ENCODE measurements at regions not wholly inside any gene's neighbourhood (a gene's known extent, or its start where the extent isn't known, plus 50 kb on each side); places are given as distances from the start of the nearest gene placed in this dataset.

DNA sequence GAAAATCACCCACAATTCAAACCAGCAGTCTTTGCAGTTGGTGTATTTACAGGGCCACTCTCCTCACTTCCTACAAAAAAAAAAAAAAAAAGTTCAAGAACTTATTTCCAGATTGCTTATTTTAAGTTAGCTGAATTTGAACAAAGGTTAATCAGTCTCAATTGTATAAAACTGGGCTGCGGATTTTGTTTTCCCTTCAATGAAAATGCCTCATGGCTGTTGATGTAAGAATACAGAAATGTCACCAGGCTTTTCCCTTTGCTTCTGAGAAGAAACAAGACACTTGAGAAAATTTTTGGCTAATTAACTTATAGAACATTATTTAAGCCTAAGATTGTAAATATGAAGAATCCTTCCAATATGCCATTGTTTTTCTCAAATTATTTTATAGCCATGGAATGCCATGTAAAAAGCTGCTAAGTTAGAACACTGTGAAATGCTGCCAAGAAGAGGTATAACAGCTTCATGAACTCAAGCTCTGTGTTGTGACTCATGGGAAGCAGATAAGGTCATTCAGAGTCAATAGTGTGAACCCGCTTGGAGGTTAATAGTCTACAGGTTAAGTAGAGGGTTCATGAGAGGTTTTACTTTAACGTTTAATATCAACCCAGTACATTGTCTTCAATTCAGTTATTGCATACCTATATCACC, 84.3 kb upstream of the ABI3BP start:
- no peak for DNase-seq

DNA sequence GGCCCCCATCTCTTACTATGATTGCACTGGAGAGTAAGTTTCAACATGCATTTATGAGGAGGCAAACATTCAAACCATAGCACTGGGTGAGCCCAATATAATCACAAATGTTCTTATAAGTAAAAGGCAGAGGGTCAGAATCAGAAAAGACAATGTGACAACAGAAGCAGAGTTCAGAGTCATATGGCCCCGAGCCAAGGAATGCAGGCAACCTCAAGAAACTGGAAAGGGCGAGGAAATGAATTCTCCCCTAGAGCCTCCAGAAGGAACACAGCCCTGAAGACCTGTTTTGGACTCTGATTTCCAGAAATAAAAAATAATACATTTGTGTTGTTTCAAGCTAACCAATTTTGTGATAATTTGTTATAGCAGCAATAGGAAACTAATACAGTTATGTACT, 81.3 kb upstream of the ABI3BP start:
- DNase-seq: no peak

DNA sequence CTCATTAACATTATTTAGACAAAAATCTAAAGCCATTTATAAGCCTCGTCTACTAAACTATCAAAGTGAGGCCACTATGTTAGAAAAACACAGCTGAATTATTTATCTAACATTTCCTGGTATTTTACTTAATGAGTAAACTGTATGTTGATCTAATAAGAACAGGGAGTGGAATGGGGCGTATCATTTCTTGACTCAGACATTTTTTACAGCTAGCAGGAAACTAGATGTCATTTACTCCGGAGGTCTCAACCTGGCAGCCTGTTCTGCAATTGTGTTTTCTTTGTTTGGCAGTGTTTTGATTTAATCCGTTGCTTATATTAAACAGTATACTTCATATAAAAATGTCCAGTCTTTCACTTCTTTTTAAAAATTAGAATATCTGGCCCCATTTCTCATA, 79.1 kb upstream of the ABI3BP start:
- DNase-seq: no peak

DNA sequence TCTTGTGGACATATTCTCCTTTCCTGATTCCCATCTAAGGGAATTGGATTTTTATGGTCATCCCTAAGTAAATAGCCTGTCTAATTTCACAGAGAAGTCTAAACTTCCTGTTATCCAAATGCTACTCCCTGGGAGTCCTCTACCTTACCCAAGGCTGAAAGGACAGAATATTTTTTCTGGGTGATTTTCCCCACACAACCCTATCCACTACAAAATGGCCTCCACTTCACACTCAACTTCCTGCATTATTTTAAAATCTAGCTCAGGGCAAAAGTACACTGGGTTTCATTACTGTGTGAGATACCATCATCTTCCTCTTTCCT, 77.5 kb upstream of the ABI3BP start:
- DNase-seq: no peak

DNA sequence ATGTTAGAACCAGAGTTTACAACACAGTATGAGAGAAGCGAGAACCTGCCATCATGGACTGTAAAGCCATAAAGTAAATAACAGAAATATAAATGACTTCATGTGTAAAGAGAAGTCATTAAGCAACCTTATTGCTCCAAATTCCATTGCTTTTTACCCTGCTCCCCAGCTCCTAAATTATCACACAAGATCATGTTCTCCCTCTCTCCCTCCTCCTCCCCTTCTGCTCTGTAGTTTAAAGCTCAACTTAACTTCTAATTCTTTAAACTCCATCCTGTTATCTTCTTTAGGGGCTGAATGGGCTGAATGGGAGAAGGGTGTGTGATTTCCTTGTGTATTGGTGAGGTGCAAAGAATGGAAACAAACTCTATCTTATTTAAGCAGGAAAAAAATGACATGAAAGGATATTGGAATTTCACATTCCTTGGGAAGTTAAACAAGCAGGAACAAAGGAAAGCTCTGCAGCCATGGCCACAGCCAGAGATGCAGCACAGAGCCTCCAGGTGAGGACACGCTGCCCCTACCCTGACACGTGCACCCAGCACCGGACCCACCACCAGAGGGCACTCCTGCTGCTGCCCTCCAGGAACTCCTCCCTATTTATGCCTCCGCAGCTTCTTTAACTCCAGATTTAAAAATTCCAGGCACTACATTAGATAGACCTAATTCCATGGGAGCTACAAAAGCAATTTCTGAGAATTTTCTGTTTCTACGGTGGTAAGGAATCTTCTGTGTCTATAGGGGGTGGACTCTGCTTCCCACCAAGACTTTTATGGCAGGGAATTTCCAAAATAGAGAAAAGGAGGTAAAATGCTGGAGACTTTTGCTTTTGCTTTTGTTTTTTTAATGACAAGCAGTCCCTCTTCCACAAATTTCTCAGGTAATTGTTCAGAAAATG, 76.9 kb upstream of the ABI3BP start:
- peak; percentile 6 for DNase-seq

DNA sequence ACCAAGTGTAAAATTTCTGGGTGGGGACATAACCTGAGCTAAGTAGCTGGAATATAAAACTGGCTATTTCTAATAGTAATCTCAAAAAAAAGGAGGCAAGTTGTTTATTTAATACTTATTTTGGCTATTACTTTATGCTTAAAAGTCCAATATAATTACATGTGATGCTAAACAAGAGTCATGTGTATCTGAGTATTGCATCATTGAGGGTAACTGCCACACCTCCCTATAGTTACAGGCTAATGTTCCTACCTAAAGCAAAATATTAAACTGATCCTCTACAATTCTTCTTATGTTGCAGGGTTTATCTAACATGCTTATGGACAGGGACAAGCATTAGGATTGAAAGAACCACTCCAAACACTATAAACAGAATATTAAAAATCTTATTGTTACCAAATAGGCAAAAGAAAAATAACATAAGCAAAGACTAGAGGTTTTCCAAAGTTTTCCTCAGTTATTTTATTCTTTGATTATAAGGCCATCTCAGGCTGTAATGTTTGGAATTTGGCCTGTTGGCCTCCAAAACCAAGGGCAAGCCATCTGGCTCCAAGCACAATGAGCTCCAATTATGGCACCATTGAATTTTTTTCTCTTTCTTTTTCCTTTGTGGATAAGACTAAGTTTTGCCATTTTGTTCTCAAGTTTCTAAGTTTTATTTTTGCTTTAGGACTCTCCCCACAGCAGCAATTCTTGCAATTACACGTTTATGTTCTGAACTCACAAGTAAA, 75.8 kb upstream of the ABI3BP start:
- no peak for DNase-seq

DNA sequence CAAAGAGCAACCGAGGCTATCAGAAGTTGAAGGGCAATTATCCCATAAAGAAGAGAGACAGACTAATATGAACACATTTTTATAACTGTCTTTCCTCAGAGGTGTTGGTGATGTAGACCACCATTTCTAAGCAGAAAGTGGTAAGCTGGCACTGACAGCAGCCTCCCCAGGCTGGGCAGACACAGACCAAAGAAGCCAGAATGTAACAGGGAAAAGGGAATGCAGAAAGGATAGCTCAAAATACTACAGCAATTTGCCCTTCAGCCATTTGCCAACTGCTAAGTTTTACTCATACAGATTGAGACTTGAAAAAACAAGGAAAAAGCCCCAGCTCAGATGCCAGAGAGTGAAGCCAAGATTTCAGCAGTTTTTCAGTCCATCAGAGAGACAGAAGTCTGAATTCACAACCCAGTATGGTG, 73.5 kb upstream of the ABI3BP start:
- no peak for DNase-seq

DNA sequence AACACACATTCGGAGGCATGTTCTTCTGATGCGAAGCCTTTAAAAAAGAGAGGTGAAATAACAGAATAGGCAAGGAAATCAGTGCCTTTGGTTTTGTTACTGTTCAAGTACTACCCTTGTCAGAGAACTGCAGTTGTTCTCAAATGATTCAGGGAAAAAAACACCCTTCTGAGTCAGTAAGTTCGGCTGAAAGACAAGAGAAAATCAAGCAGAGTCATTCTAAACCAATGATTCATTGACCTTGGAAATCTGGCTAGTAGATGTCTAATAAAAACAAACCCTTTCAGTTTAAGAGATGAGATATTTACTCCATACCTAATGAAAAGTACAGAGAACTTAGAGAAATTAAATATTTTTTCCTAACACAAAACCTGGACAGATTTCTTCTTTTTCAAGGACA, 72.7 kb upstream of the ABI3BP start:
- no peak for DNase-seq

DNA sequence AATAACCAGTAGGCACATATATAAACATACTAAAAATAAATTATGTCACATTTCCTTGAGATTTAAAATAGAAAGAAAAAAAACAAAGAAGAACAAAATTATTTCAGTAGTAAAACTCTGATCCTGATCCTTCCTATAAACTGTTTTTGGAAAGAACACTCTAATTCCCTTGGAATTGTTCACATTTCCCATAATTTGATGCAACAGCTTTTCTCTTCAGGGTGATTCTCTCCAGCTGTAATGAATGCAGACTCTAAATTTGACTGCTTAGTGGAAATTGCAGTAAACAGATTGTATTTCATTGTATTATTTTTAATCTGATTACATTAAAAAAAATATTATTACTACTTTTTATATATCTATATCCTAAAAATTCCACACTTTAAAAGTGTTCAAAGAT, 70.2 kb upstream of the ABI3BP start:
- DNase-seq: no peak

DNA sequence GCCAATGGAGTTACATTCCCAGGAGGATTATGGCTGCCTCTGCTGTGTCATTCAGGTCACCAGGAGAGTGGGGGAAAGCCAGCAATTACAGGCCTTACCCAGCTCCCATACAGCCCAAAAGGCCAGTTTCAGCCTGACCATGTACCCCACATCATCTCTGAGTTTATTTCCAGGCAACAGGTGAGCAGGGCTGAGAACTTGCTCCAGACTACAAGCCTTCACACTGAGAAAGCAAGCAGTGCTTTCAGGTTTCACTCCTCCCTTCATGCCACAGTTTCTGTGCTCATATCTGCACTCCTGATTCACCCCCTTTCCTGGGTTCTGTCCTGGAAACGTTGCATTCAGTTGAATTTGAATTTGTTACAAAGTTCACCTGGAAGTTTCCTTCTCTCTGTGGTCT, 68.1 kb upstream of the ABI3BP start:
- DNase-seq: no peak

DNA sequence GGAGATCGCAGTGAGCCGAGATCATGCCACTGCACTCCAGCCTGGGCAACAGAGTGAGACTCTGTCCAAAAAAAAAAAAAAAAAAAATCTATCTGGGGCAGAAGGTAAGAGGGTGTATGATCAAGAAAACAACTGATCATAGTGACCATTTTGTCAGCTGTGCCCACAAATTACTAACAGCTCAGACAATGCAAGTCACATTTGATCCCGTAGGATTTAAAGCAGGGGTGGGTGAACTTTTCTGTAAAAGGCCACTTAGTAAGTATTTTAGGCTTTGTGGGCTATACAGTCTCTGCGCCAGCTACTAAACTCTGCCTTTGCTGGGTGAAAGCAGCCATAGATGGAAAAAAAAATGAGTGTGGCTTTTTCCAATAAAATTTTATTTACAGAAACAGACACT, 57.6 kb upstream of the ABI3BP start:
- DNase-seq: no peak

DNA sequence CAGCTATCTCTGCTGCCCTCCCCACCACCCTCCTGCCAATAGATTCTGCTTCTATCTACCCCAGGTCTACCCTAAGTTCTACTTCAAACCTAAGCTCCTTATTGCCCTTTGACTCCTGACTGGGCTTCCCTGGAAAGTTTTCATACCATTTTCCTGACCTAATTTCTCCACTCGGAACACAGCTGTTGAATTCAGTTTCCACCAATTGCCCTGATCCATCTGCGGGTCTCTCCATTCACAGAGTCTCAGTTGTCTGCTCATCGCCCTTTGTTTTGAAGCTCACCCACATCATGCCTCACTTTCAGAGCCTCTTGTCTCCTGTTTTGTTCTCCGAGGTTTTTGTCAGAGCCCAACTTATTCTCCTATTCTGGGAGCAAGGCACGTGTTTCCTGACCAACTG, 56.8 kb upstream of the ABI3BP start:
- no peak for DNase-seq

DNA sequence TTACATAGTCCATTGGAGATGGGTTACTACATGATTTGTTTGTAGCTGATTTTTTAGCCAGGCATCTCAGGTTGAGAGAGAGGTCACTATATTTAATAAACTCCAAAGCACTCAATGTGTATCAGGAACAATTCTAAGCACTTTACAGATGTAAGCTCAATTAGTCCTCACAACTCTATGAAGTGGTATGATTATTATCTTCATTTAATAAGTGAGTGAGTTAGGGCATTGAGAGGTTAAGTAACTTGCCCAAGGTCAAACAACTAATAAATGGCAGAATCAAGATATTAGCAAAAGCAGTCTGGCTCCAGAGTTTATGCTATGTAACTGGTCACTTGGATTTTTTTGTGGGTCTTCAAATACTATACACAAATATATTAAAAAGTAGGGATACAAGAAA, 56.3 kb upstream of the ABI3BP start:
- DNase-seq: no peak

DNA sequence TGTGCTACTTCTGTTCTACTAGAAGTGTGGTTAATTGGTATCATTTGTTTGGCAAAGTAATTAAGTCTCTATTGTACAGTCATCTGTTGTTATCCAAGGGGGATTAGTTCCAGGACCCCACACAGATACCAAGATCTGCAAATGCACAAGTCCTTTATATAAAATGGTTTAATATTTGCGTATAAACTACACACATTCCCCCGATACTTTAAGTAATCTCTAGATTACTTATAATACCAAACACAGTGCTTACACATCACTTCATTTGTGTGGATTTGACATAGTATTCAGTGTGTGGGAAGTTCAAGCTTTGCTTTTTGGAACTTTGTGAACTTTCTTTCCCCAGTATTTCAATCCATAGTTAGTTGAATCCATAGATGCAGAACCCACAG, 50.5 kb upstream of the ABI3BP start:
- no peak for DNase-seq

DNA sequence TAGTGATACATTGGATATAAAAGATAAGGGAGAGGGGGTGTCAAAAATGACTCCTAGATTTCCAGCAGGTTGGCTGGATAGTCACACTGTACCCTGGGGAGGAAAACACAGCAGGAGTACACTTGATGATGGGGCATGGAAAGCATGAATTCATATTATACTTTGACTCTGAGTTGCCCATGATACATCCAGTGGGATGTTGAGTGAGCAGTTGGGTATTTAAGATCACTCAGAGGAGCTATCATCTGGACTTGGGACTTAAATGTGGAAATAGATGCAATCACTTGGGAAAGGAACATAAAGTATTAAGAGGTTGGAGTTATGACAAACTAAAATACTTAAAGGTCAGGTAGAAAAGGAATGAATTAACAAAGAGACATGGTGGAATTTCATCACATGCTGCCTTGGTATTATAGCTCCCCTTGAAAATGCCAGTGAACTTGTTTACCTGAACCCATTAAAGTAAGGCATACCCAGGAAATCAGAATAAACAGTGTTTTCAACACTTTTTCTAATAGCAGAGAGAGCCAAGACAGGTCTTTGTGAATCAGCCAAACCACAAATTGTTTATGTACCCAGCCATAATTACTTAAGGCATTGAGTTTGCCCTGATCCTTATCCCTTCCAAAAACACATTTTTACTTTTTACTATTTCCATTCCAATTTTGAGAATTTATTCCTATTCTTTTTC, 49.9 kb upstream of the ABI3BP start:
- DNase-seq: no peak
